ENCODE measurements at regions not wholly inside any gene's neighbourhood (a gene's known extent, or its start where the extent isn't known, plus 50 kb on each side); places are given as distances from the start of the nearest gene placed in this dataset.

DNA sequence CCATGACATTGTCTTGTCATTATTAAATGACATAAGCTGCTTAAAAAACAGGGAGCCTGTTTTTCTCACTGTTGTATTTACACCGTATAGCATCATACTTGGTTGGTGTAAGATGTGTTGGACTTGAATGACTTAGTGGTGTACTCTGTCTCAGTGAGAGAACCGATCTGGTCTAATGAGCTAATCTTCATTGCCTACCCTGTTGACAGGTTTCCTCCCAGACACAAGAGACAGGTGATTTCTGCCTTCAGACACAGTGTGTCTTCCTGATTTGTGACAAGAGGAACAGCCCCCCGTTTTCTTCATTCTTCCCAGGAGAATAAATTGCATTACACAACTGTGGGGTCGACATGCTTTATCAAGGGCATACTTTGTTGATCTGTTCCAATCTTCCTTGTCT lies 137.2 kb upstream of the ID4 start:
- no peaks in the 10 kb centered on the region for H3K9me3 ChIP-seq
- TF ChIP-seq, protein P1, sequence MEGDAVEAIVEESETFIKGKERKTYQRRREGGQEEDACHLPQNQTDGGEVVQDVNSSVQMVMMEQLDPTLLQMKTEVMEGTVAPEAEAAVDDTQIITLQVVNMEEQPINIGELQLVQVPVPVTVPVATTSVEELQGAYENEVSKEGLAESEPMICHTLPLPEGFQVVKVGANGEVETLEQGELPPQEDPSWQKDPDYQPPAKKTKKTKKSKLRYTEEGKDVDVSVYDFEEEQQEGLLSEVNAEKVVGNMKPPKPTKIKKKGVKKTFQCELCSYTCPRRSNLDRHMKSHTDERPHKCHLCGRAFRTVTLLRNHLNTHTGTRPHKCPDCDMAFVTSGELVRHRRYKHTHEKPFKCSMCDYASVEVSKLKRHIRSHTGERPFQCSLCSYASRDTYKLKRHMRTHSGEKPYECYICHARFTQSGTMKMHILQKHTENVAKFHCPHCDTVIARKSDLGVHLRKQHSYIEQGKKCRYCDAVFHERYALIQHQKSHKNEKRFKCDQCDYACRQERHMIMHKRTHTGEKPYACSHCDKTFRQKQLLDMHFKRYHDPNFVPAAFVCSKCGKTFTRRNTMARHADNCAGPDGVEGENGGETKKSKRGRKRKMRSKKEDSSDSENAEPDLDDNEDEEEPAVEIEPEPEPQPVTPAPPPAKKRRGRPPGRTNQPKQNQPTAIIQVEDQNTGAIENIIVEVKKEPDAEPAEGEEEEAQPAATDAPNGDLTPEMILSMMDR (IDR thresholded peaks at IDR 0.05), result no peak
- H3K36me3 ChIP-seq, result no peaks in the 10 kb centered on the region
- no peaks in the 10 kb centered on the region for H3K27me3 ChIP-seq
- no peak overlapping the region for H3K4me3 ChIP-seq
- ATAC-seq, result no peak
- DNase-seq, result no peak
- H3K4me1 ChIP-seq, result no peaks in the 10 kb centered on the region
- no peak overlapping the region for H3K27ac ChIP-seq
- intact Hi-C loops (cut with DNase I), result no loop called here

DNA sequence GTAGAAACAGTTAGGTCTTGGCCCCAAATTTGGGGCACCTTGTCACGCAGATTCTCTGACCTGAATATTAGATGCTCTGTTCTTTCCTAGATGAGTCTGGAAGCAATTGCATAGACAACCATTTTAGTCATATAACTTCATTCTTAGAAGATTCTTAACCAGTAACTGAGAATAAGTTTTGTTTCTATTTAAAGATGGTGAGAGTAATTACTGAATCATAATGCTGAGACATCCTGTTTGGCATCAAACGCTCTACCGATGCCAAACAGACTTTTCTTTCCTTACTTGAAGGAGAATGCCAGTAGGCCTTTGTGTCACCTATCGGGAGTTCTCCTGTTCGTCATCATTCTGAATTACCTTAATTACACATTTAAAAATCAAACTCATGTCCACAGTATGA lies 131.6 kb upstream of the ID4 start:
- DNase-seq, result no peak
- Histone ChIP-seq H3K27me3 (no peaks in the 10 kb centered on the region), H3K4me3 (no peak overlapping the region), H3K27ac (no peak overlapping the region), H3K36me3 (no peaks in the 10 kb centered on the region), H3K4me1 (no peaks in the 10 kb centered on the region), H3K9me3 (no peaks in the 10 kb centered on the region)
- intact Hi-C loops (cut with DNase I), result no loop called here
- TF ChIP-seq, protein P1 (IDR thresholded peaks at IDR 0.05), result no peak
- ATAC-seq, result no peak

DNA sequence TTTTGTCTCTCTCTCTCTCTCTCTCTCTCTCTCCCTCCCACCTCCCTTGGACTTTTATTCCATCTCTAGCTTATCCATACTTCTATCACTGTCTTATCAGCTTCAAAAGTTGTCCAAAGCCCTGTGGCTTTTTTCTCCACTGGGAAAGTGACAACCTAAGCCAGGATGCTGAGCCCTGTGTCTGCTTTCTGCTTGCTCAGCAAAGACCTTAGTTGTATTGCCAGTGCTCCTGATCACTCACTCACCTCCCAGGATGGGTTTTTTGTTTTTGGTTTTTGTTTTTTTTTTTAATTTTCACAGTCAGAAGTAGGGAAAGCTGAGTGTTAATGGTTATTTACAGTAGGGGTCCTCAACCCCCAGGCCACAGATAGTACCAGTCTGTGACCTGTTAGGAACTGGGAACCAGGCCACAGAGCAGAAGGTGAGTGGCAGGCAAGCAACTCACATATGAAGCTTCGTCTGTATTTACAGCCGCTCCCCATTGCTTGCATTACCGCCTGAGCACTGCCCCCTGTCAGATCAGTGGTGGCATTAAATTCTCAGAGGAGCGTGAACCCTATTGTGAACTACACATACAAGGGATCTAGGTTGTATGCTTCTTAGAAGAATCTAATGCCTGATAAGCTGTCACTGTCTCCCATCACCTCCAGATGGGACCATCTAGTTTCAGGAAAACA lies 125.0 kb upstream of the ID4 start:
- H3K9me3 ChIP-seq, result no peaks in the 10 kb centered on the region
- intact Hi-C loops (cut with DNase I), result no loop called here
- ATAC-seq, result no peak
- no peaks in the 10 kb centered on the region for H3K36me3 ChIP-seq
- no peaks in the 10 kb centered on the region for H3K4me1 ChIP-seq
- no peak overlapping the region for H3K27ac ChIP-seq
- TF ChIP-seq, protein P1 (IDR thresholded peaks at IDR 0.05), result no peak
- H3K4me3 ChIP-seq, result no peak overlapping the region
- H3K27me3 ChIP-seq, result no peaks in the 10 kb centered on the region
- DNase-seq, result no peak

DNA sequence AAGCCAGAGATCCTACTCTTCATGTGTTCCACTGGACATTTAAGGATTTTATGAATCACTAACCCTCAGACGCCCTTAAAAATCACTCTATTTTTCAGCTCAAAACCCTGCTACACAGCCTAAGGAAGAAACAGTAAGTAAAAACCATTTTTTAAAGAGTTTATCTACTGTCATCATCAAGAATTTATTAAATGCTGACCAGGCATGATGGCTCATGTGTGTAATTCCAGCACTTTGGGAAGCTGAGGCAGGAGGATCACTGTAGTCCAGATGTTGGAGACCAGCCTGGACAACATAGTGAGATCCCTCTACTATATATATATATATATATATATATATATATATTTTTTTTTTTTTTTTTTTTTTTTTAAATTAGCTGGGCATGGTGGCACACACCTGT lies 124.2 kb upstream of the ID4 start:
- H3K27ac ChIP-seq, result no peak overlapping the region
- ATAC-seq (no peak), DNase-seq (no peak)
- H3K36me3 ChIP-seq, result no peaks in the 10 kb centered on the region
- H3K27me3 ChIP-seq, result no peaks in the 10 kb centered on the region
- no peaks in the 10 kb centered on the region for H3K4me1 ChIP-seq
- no peaks in the 10 kb centered on the region for H3K9me3 ChIP-seq
- intact Hi-C loops (cut with DNase I), result no loop called here
- TF ChIP-seq, protein P1 (IDR thresholded peaks at IDR 0.05), result no peak
- H3K4me3 ChIP-seq, result no peak overlapping the region

DNA sequence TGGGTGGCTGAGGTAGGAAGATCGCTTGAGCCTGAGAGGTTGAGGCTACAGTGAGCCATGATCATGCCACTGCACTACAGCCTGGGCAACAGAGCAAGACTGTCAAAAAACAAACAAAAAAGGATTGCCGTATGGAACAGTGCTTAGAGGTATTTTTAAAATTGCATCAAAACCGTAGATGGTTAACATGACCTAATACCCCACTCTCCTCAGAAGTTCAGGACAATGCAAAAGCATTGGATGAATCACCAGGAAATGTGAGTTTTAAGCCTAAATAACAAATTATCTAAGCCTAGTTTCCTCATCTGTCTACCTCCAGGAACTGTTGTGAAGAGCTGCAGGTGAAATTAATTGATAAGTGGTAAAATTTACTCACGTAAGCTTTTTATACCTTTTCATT lies 123.8 kb upstream of the ID4 start:
- ATAC-seq, result no peak
- TF ChIP-seq, protein P1 (IDR thresholded peaks at IDR 0.05), result no peak
- intact Hi-C loops (cut with DNase I), result no loop called here

DNA sequence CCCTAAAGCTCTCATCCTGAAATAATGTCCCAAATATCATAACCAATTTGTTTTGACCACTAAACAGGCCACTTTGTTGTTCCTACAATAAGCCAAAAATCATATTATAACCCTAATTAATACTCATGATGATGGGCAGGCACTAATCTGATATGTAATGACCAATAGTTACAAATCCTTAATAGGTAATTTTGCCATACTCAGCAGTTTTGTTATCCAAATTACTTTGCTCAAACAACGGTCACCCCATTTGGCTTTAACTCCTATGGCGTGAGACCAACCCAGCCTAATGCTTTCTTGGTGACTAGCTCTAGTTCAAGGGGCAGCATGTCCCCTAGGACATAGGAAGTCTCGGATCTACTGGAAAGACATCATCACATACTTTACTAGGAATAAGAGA lies 123.2 kb upstream of the ID4 start:
- intact Hi-C loops (cut with DNase I), result no loop called here
- ATAC-seq (no peak), DNase-seq (no peak)
- no peaks in the 10 kb centered on the region for H3K27me3 ChIP-seq
- no peak overlapping the region for H3K27ac ChIP-seq
- TF ChIP-seq, protein P1 (IDR thresholded peaks at IDR 0.05), result no peak
- no peaks in the 10 kb centered on the region for H3K4me1 ChIP-seq
- H3K4me3 ChIP-seq, result no peak overlapping the region
- H3K9me3 ChIP-seq, result no peaks in the 10 kb centered on the region
- no peaks in the 10 kb centered on the region for H3K36me3 ChIP-seq

More for the DNA sequence above, 123.8 kb upstream of the ID4 start:
- no peak for DNase-seq
- H3K4me1 ChIP-seq, result no peaks in the 10 kb centered on the region
- no peaks in the 10 kb centered on the region for H3K9me3 ChIP-seq
- no peak overlapping the region for H3K27ac ChIP-seq
- no peak overlapping the region for H3K4me3 ChIP-seq
- H3K36me3 ChIP-seq, result no peaks in the 10 kb centered on the region
- no peaks in the 10 kb centered on the region for H3K27me3 ChIP-seq
